ENCODE measurements at regions not wholly inside any gene's neighbourhood (a gene's known extent, or its start where the extent isn't known, plus 50 kb on each side); places are given as distances from the start of the nearest gene placed in this dataset.

- no peaks in the 10 kb centered on the region for H3K27me3 ChIP-seq (replicated peaks in 1 of 4; ENCODE audit: control insufficient read depth in 3 of 4, extremely low read depth in 1 of 4, insufficient read depth in 3 of 4, low read length in 3 of 4)
- H3K23me2 ChIP-seq (ENCODE audit: low read depth, low read length), result no peaks in the 10 kb centered on the region
- H3K36me3 ChIP-seq (ENCODE audit: control insufficient read depth in 2 of 4, insufficient read depth in 4 of 4, low read length in 3 of 4), result no peaks in the 10 kb centered on the region
- no peak overlapping the region for H3K56ac ChIP-seq (replicated peaks; ENCODE audit: insufficient read length, low read depth, low read length)
- H3K4me1 ChIP-seq (replicated peaks in 1 of 4; ENCODE audit: control insufficient read depth in 3 of 4, insufficient read depth in 4 of 4, low read length in 3 of 4), result no peaks in the 10 kb centered on the region
- H3K9ac ChIP-seq (replicated peaks in 1 of 4; ENCODE audit: extremely low read depth in 1 of 4, low read depth in 3 of 4, low read length in 3 of 4), result no peak overlapping the region
- no peak overlapping the region for H2BK5ac ChIP-seq (ENCODE audit: low read depth, low read length)
- no peak overlapping the region for H3K14ac ChIP-seq (ENCODE audit: insufficient read length)
- ChIA-PET POLR2A (ENCODE audit: partially characterized antibody) (no interaction called here), CTCF (ENCODE audit: partially characterized antibody) (interaction anchor here (0.7 kb wide), 1 partner anchor 485 kb away, joined by 3 read pairs; no protein-coding TSS in a partner anchor)
- 82% methylated on average over 2 of the region's 2 CpGs; no CpG with 5 or more reads in 1 of the 2 experiments for WGBS, 2 experiments (ENCODE audit: extremely low coverage in 1 of 2, insufficient coverage in 1 of 2, insufficient read length in 1 of 2, insufficient replicate concordance in 2 of 2, low coverage in 1 of 2, low lambda C conversion rate in 2 of 2, missing lambda C conversion rate in 1 of 2)
- no peak overlapping the region for H4K5ac ChIP-seq (ENCODE audit: insufficient read length, low read depth, low read length)
- H3K79me2 ChIP-seq (ENCODE audit: control insufficient read depth in 1 of 2, insufficient read depth in 2 of 2, low read length in 2 of 2), result no peaks in the 10 kb centered on the region
- no peak overlapping the region for H3K27ac ChIP-seq (ENCODE audit: low read depth, low read length)
- FAIRE-seq (no peak), DNase-seq (ENCODE audit: low read depth in 1 of 2, low spot score in 2 of 2) (no peak)
- no peak overlapping the region for H3K4me3 ChIP-seq (ENCODE audit: extremely low read depth in 1 of 4, insufficient read depth in 2 of 4, low read depth in 3 of 4, low read length in 4 of 4)
- H4K8ac ChIP-seq (ENCODE audit: extremely low read depth, insufficient read depth, low read length), result no peak overlapping the region
- no peak overlapping the region for H3K23ac ChIP-seq (ENCODE audit: insufficient read length)
- H3K9me3 ChIP-seq (ENCODE audit: insufficient read depth in 2 of 2, low read depth in 1 of 2, low read length in 1 of 2), result no peaks in the 10 kb centered on the region
- no peak overlapping the region for H3K4me2 ChIP-seq (ENCODE audit: insufficient read depth in 1 of 2, low read depth in 2 of 2, low read length in 2 of 2)
- H2AFZ ChIP-seq (ENCODE audit: low read length), result no peak overlapping the region
- H2AK5ac ChIP-seq (ENCODE audit: low read depth, low read length), result no peak overlapping the region
- no peak overlapping the region for H2BK120ac ChIP-seq (replicated peaks; ENCODE audit: low read depth, low read length)
- H2BK12ac ChIP-seq (ENCODE audit: low read depth, low read length), result no peak overlapping the region
- H2BK15ac ChIP-seq (ENCODE audit: low read length), result no peak overlapping the region
- no peak overlapping the region for H4K91ac ChIP-seq (replicated peaks; ENCODE audit: insufficient read length, low read length)
- H4K20me1 ChIP-seq (replicated peaks in 1 of 2; ENCODE audit: control insufficient read depth in 1 of 2, insufficient read depth in 2 of 2, low read length in 2 of 2), result no peaks in the 10 kb centered on the region
- no peaks in the 10 kb centered on the region for H3K79me1 ChIP-seq (ENCODE audit: low read depth, low read length)
- no peak overlapping the region for H2BK20ac ChIP-seq (ENCODE audit: low read length)
- no peak overlapping the region for H3K18ac ChIP-seq (ENCODE audit: extremely low read depth, low read length)
- H3K4ac ChIP-seq (replicated peaks; ENCODE audit: insufficient read length, low read depth, low read length), result no peak overlapping the region
- TF ChIP-seq CEBPB (IDR thresholded peaks at IDR 0.05; ENCODE audit: low read depth, low read length), result no peak
- no peak for TF ChIP-seq CBX5 (IDR thresholded peaks at IDR 0.05; ENCODE audit: low read depth, low read length)
- TF ChIP-seq NRF1 (IDR thresholded peaks at IDR 0.05; ENCODE audit: low read depth, low read length), result no peak
- no peak for TF ChIP-seq CBX8 (IDR thresholded peaks at IDR 0.05; ENCODE audit: borderline replicate concordance, low read depth, low read length)
- TF ChIP-seq CHD2 (IDR thresholded peaks at IDR 0.05; ENCODE audit: low read length), result no peak
- no peak for TF ChIP-seq SUZ12 (IDR thresholded peaks at IDR 0.05; ENCODE audit: low read length)
- TF ChIP-seq EP300 (IDR thresholded peaks at IDR 0.05; ENCODE audit: borderline replicate concordance in 1 of 2, low read depth in 2 of 2, low read length in 2 of 2), result no peak
- TF ChIP-seq NANOG (IDR thresholded peaks at IDR 0.05; ENCODE audit: insufficient read depth, low read depth, low read length, poor library complexity, severe bottlenecking), result no peak
- TF ChIP-seq SIX5 (IDR thresholded peaks at IDR 0.05; ENCODE audit: low read depth, low read length), result no peak
- no peak for TF ChIP-seq MAX (IDR thresholded peaks at IDR 0.05)
- no peak for TF ChIP-seq YY1 (IDR thresholded peaks at IDR 0.05; ENCODE audit: low read depth, low read length)
- no peak for TF ChIP-seq RFX5 (IDR thresholded peaks at IDR 0.05; ENCODE audit: borderline replicate concordance, low read depth, low read length)
- TF ChIP-seq RXRA (IDR thresholded peaks at IDR 0.05; ENCODE audit: insufficient read depth, low read depth, low read length), result no peak
- no peak for TF ChIP-seq RAD21 (IDR thresholded peaks at IDR 0.05 in 1 of 2, conservative IDR thresholded peaks at IDR 0.05 in 1 of 2; ENCODE audit: low read depth in 2 of 2, low read length in 2 of 2)
Measured at GRCh38 chr1:113185463-113186104, 112.6 kb downstream of the LRIG2 start.

Measured in H1 (cell line).